HG02852 (cell line): ENCODE measurements at regions not wholly inside any gene's neighbourhood (a gene's known extent, or its start where the extent isn't known, plus 50 kb on each side); places are given as distances from the start of the nearest gene placed in this dataset.
"Not testable (repeated sequence)": the region's sequence is repeated elsewhere in the genome, so short reads cannot be mapped to it uniquely, and the experiment has no call there.

ENCODE experiments used
- ATAC-seq: cut with Tn5 transposase; IDR thresholded peaks from one replicate; pipeline ENCODE4 v1.9.1; 2021; ENCODE audit warnings: mild to moderate bottlenecking, moderate library complexity; ENCODE audit not compliant: unreplicated experiment

DNA sequence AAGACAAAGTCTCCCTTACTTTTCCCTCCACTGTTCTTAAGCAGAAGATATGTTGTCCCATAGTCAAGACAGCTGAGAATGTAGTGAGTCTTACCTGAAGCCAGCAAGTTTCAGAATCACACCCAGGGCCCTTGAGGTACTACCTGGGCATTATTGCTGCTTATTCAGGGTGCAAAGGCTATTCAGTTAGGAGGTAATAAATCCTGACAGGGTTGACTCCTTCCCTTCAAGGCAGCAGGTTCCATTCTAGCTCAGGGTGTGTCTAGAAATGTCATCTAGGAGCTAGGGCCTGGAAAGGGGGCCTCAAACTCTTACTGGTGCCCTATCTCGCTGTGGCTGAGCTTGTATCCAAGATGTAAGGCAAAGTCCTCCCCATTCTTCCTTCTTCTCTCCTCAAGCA, 259.0 kb downstream of the FAT4 start:
- no peak for ATAC-seq

DNA sequence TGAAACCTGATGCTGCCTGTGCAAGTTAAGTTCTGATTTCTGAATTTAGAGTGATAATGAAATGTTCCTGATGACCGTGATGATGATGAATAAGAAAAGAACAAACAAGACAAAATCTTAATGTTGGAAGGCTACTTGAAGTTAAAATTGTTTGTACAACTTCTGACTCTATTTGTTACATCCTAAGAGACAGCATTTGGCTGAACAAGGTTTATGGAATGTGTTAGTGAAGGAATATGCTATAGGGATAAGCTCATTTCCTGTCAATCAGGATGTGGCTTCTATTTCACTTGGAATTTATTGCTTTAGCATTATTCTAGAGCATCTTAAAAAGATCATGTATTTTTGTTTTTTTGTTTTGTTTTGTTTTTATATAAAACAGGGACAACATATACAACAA, 267.5 kb downstream of the FAT4 start:
- ATAC-seq: no peak

DNA sequence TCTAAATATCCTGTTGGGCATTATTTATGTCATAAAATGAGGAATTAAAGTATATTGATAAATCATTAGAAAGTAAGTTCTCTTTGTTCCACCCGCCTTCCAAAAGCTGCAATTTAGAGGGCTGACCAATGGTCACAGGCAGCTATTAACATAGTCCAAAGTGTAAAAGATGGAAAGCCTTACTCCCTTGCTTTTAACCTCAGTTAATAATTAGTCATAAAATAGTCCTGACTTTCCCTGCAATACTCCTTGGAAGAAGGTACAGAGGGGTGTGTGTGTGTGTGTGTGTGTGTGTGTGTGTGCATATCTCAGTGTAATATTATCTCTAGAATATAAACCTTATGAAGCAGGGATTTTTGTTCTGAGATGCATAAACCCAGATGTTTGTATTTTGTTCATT, 275.4 kb downstream of the FAT4 start:
- ATAC-seq: no peak

DNA sequence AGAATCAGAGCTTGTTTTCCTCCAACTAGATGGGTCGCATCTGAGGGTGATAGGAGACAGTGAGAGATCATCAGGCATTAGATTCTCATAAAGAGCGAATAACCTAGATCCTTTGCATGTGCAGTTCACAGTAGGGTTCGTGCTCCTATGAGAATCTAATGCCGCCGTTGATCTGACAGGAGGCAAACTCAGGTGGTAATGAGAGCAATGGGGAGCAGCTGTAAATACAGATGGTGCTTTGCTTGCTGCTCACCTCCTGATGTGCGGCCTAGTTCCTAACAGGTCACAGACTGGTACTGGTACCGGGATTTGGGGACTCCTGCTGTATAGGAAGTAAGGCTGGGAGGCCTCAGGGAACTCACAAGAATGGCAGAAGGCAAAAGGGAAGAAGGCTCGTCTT, 276.5 kb downstream of the FAT4 start:
- no peak for ATAC-seq

DNA sequence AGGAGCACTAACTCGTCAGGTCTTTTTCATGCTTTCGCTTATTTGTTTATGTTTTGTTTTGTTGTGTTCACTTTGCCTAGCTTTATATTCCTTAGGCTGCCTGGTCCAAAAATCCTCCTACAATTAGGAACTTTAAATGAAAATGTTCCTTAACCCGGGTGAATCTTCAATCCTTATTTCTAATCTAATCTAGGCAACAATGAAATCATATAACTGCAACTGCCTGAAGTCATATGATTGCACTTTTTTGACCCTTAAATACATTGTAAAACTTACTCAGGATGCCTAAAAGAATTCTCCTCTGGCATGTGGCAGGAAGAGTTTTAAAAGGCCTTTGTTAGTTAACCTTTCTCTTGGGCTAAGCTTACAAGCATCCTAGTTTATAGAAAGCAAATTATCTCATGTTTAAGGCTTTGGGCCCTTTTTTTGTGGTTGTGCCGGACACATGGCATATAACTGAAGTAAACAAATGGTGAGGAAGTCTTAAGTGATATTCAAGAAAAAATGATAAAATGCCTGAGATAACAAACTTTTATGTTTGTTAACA, 279.4 kb downstream of the FAT4 start:
- no peak for ATAC-seq

DNA sequence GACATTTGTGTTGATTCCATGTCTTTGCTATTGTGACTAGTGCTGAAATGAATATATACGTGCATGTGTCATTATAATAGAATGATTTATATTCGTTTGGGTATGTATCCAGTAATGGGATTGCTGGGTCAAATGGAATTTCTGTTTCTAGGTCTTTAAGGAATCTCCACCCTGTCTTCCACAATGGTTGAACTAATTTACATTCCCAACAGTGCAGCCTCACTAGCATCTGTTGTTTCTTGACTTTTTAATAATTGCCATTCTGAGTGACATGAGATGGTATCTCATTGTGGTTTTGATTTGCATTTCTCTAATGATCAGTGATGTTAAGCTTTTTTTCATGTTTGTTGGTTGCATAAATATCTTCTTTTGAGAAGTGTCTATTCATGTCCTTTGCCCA, 291.2 kb downstream of the FAT4 start:
- not testable (repeated sequence) for ATAC-seq

DNA sequence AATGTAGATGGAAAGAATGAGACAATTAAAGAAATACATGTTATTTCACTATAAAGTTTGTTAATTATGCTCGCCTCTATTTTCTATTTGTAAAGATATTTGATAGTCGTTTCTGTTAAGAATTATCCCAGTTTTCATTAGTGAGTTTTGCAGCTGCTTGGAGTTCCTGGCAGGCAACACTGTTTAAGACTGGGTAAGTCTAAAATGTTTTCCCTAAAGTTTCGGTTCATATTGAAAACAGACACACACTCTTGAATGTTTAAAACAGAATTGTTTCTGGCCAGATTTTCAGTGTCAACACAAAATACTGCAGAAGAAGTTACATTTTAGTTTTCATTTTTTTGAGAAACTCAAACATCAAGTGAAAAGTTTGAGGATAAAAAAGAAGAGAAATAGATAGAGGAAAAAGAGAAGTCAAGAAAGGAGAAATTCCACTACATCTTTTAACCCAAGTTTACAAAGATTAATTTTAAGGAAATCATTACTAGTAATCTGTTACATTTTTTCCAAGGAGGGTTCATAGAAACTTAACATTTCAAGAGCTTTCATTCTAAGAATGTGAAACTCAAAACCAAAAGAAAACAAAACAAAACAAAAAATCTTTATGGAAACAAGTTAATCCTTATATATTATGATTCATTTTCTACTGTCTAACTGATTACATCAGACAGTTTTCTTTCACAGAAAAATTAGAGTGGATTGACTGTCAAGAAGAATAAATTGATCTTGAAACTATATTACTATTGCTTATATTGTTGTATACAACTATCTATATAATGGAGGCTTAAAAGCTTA, 305.5 kb downstream of the FAT4 start:
- no peak for ATAC-seq

DNA sequence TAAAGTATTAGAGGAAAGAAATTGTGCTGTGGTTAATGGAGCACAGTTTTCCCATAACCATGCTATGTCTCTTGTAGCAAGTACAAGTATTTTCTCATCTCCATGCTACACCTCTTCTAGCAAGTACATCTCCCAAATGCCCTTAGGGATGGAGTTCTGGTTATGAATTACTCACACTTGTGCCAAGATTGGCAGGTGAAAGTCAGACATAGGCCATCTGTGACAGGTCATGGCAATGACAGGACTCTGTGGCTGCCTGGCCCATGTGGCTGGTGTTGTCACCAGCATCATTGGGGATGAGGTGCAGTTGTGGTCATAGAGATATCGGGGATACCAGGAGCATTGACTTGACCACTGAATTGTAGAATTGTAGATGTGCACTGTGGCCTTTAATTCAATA, 310.2 kb downstream of the FAT4 start:
- ATAC-seq: no peak

DNA sequence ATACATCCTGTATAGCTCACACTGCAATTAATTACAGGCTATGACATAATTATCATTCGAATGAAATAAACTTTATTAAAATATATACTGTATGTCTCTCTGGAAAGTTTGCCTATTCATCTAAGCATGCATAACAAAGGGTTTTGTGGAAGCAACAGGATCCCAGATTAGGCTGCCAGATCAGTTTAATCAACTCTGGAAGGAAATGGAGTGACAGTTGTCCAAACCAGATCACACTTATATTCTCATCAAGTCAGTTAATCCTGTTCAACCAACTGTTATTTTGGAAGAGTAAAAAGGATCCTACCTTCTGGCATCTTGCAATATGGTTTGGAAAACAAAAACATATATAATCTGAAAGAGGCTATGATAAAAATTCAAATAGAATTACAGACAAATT, 312.2 kb downstream of the FAT4 start:
- no peak for ATAC-seq

DNA sequence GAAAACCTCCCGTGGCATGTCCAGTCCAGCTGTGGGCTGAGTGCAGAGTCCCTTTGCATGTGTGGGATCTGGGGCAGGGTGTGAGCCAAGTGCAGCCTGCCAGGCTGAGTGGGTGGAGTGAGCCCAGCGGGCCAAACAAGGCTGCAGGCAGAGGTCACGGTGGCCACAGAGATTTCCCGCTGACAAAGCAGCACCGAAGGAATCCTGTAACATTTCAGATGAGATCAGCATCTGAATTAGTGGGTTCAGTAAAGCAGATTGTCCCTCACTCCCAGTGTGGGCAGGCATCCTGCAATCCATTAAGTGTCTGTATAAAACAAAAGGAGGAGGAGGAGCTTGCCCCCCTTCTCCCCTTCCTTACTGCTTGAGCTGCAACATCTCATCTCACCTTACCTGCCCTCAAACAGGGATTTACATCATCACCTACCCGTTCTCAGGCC, 324.4 kb downstream of the FAT4 start:
- no peak for ATAC-seq

DNA sequence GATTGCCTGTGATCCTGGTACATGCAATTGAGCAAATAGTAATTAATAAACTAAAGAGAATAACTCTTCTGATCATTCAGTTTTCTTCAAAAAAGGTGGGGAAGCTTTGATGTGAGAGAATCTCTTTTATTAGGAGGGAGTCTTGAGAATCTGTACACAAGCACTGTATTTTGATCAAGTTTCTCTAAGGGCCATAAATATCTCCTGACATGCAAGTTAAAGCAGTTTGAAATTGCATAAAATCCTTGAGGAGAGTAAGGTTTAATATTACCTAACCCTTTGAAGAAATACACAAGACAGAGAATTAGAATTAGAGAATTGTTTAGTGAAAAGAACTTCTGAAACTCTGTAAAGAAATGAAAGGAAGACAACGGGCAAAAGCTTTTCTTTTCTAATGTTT, 326.9 kb downstream of the FAT4 start:
- ATAC-seq: no peak

DNA sequence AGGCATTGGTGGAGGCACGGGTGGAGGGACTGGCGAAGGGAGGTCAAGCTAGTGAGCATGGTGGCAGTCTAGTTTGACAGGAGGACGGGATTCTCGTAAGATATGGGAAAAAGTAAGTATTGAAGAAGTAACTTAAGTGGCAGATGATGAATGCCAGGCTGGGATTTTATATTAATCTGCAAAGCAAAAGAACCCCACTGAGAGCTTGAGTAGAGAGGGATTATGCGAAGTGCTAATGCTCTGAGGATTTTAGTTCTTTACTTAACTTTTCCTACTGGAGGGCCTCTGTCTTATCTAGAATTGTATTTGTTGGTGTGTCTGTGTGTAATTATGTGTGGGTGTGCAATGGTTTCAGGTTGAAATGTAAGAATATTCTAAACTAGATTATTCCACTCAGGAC, 327.9 kb downstream of the FAT4 start:
- ATAC-seq: no peak

DNA sequence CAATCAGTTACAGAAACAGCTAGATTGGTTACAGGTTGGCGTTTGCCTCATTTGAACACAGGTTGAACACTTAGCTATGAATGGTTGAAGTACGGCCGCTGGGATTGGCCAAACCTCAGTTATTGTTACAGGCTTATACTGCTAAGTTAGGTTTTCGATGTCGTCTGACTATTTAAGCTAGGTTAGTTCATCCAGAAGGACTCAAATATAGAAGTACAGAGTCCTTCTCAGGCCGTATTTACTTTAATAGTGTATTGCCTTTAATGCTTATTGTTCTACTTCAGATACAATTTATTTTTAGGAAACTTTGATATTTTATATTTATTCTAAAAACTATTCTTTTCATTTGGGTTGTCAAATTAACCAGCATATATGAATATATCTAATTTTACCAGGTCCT, 334.7 kb downstream of the FAT4 start:
- ATAC-seq: no peak

DNA sequence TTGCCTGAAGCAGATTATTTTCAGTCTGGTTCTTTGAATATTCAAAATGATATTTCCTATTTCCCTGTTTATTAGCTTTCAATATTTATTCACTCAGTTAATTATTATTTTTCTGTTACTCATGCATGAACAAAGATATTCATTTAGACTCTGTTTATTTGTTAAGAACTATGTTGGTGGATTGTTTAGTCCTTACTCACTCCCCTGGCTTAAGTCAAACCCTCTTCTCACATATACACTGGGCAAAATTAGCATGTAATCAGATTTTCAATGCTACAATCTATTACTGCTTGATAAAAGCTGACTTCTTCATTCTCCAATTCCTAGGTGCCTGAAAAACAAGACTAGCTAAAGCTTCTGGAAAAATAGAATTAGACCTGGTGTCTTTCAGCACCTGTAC, 335.8 kb downstream of the FAT4 start:
- no peak for ATAC-seq

DNA sequence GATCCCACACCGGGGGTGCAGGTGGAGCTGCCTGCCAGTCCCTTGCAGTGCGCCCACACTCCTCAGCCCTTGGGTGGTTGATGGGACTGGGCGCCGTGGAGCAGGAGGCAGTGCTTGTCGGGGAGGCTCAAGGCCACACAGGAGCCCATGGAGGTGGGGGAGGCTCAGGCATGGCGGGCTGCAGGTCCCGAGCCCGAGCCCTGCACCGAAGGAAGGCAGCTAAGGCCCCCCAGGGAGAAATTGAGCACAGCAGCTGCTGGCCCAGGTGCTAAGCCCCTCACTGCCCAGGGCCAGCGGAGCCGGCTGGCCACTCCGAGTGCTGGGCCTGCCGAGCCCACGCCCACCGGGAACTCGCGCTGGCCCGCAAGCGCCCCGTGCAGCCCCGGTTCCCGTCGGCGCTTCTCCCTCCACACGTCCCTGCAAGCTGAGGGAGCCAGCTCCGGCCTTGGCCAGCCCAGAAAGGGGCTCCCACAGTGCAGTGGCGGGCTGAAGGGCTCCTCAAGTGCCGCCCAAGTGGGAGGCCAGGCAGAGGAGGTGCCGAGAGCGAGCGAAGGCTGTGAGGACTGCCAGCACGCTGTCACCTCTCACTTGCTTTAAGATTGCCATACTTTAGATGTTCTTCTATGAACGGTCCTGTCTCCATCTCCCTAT, 337.1 kb downstream of the FAT4 start:
- ATAC-seq: not testable (repeated sequence)

DNA sequence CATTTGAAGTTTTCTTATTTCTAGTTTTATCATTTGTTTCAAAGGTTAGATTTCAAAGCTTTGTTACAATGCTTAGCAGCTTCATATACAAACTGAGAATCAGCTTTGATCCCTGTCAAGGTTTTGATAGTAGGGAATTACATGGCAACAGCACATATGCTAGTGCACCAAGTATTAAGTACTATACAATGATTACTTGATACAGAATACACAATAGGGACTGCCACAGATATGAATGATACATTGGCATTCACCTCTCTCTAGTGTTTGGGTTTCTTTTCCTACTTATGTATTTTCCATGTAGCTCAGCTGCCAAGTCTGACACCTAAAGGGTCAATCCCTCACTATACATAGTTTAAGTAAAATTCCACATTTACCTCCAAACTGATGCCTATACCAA, 344.0 kb downstream of the FAT4 start:
- no peak for ATAC-seq

DNA sequence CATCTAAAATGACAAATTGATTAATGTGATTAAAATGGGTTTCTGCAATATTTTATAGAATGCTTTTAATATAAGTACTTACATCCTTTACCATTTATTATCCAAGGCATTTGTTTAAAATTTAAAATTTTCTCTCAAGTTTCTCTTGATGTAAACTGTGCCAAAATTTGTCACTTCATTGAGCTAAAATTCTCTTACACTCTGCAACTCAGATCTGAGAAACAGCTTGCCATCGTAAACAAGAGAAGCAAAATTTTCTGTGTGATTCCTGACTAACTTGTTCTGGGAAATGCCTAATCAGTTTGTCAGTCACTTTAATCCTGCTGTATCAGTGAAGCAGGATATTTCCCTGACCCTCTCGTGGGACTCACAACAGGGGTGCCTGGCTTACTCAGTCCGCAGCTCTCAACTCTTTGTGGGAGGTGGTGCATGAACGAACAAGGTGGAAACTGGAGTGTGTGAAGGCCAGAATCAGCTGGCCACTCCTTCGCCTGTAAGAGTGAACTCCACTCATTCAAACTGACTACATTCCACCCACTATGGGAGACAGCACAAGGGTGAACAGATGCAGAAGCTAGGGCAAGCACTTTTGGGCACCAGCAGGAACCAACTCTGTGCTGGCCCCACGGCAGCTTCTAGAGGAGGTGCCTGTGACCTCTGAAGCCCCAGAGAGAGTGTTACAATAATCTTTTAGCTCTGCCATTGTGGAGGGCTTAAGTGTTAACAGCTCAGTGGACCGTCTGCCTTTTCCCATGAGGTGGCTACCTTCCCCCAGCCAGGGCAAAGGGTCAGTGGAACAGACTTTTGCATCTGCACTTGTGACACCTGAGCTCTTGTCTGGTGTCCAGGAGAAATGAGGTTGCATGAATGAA, 349.4 kb downstream of the FAT4 start:
- no peak for ATAC-seq

DNA sequence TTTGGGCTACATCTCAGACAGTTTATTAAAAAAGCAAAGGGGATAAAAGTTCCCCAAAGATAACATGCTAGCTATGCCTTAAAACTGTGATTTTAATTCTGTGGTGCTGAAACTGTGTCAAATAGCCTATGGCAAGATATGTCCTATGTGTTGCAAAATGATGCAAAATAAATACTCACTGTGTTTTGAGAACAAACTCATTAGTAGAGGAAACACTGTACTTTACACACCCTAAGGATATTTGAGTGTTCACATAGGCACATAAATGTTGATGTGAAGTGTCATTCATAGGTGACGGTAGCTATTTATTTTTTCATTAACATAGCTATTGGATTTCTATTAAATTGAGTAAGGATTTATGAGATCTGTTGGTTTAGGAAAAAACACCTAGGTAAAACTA, 351.9 kb downstream of the FAT4 start:
- no peak for ATAC-seq

DNA sequence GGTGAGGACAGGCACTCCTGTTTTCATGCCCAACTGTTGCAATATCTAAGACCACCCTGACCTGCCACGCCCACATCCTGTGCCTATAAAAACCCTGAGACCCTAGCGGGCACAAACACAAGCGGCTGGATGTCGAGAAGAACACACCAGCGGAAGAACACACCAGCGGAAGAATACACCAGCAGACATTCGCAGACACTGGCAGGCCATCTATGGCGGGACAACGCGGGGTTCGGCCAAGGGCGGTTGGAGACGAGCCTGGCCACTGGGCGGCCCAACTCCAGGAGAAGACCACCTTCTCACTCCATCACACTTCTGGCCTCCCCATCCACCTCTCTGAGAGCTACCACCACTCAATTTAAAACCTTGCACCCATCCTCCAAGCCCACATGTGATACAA, 361.4 kb downstream of the FAT4 start:
- no peak for ATAC-seq

DNA sequence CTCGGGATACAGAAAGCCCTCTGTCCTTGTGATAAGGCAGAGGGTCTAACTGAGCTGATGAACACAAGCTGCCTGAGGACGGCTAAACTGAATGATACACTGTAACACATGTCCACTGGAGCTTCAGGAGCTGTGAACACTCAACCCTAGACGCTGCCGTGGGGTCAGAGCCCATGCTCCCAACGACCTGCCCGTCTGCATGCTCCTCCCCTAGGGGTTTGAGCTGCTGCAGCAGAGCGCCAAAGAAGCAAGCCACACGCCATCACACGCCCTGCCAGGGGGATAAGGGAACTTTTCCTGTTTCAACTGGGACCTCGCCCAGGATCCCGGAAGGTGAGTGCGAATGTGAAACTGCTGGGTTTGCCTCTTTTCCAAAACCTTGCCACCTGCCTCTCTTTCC, 361.8 kb downstream of the FAT4 start:
- ATAC-seq: no peak

DNA sequence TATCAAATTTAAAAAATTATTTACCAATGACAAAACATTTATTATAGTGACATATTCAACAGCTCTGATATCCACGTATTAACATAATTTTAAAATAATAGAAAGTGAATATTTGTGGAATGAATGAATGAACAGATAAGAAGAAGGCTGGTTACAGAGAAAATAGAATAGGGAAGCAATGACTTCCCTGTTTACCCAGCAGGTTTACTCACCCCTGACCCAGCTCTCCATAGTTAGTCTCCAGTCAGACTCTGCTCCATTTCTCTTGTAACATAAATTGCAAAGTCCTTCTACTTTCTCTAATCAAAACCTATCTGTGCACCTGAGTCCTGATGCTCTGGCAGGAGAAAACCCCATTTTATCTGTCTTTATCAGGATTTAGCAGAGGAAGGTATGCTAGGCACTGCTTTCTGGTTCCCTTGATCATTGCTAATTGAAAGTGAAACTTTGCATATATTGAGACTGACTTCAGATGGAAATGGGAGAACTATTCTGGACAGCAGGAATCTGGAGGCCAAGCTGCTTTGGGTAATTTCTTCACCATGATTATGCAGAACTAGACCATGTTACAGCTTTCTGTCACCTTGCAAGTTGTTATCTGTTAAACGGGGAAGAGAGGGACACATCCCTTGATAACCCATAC, 363.0 kb downstream of the FAT4 start:
- ATAC-seq: no peak
